Right atrium auricular region (tissue), 2 donors: ENCODE measurements at regions not wholly inside any gene's neighbourhood (a gene's known extent, or its start where the extent isn't known, plus 50 kb on each side); places are given as distances from the start of the nearest gene placed in this dataset.

Experiments
- DNase-seq: peaks from one replicate; pipeline ENCODE4 v3.0.0-alpha.2; 2019; ENCODE audit warnings: low spot score
- H3K27ac ChIP-seq, 2 donors: fragments of 200-600 bp; sonication (generic); 1 replicate in 1 of 2; 2 replicates in 1 of 2; pipeline ENCODE4 v1.5.1; 2016 to 2019
- H3K27me3 ChIP-seq, 2 donors: fragments of 200-600 bp; sonication (generic); one replicate each; pipeline versions ENCODE4 v1.5.1 to v1.6.0; 2017 to 2019
- H3K36me3 ChIP-seq: fragments of 200-600 bp; sonication (generic); one replicate; pipeline ENCODE4 v1.5.1; 2016
- H3K4me1 ChIP-seq, 2 donors: fragments of 200-600 bp; sonication (generic); one replicate each; pipeline versions ENCODE4 v1.5.1 to v1.6.0; 2017 to 2019
- H3K4me3 ChIP-seq, 2 donors: fragments of 200-600 bp; sonication (generic); 1 replicate in 1 of 2; 2 replicates in 1 of 2; pipeline ENCODE4 v1.5.1; 2017 to 2019; ENCODE audit warnings: mild to moderate bottlenecking in 1 of 2, moderate library complexity in 1 of 2
- H3K9me3 ChIP-seq, 2 donors: fragments of 200-600 bp; sonication (generic); one replicate each; pipeline ENCODE4 v1.5.1; 2019
- TF ChIP-seq, protein P1 (sequence below), 2 donors: fragments of 200-600 bp; sonication (generic); IDR thresholded peaks; one replicate each; pipeline ENCODE4 v1.5.1; 2019; ENCODE audit warnings: antibody characterized with exemption in 2 of 2

DNA sequence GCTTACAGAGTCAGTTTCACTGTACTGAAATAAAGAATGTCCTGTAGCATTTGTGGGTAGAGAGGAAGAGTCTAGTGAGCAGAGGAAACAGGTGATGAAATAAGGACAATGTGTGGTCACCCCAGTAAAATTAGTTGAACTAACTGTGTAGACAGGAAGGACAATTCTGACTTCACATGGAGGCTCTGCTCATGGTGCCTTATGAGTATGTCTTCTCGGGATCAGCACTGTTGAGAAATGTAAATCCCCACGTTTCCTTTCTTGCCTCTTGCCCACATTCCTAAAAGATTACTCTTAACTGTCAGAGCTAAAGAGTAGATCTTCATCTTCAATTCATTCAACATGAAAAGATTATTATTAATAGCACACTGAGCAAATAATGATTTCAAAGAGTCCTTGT lies 113.2 kb upstream of the FLRT2 start:
- peaks cover 0 to 4% of the 10 kb centered on the region in 2 donors for H3K4me1 ChIP-seq
- DNase-seq: no peak
- H3K36me3 ChIP-seq: no peaks in the 10 kb centered on the region
- H3K27me3 ChIP-seq: no peaks in the 10 kb centered on the region
- no peaks in the 10 kb centered on the region for H3K9me3 ChIP-seq
- no peak overlapping the region for H3K4me3 ChIP-seq
- peak overlapping the region in 1 of 2 donors; percentile 69 for H3K27ac ChIP-seq
- TF ChIP-seq, protein P1, sequence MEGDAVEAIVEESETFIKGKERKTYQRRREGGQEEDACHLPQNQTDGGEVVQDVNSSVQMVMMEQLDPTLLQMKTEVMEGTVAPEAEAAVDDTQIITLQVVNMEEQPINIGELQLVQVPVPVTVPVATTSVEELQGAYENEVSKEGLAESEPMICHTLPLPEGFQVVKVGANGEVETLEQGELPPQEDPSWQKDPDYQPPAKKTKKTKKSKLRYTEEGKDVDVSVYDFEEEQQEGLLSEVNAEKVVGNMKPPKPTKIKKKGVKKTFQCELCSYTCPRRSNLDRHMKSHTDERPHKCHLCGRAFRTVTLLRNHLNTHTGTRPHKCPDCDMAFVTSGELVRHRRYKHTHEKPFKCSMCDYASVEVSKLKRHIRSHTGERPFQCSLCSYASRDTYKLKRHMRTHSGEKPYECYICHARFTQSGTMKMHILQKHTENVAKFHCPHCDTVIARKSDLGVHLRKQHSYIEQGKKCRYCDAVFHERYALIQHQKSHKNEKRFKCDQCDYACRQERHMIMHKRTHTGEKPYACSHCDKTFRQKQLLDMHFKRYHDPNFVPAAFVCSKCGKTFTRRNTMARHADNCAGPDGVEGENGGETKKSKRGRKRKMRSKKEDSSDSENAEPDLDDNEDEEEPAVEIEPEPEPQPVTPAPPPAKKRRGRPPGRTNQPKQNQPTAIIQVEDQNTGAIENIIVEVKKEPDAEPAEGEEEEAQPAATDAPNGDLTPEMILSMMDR (IDR thresholded peaks at IDR 0.05): no peak

DNA sequence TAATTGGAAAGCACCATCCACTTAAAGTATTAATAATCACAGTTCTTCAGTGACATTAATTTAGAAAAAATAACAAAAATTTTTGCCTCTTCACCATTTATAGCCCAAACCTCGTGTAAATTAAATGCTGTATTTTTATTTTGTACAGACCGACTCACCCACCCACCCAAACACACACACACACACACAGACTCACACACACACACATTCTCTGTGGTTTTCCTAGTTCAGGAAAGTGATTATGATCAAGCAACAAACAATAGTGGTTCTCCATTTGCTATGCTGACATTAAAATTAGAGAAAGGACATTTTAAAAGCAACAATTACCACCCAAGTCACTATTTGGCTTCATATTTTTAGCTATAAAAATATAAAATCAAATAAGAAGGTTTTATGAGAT lies 112.5 kb upstream of the FLRT2 start:
- H3K4me3 ChIP-seq: no peak overlapping the region
- no peak for DNase-seq
- TF ChIP-seq, protein P1 (IDR thresholded peaks at IDR 0.05): no peak
- no peaks in the 10 kb centered on the region for H3K9me3 ChIP-seq
- no peaks in the 10 kb centered on the region for H3K36me3 ChIP-seq
- no peak overlapping the region for H3K27ac ChIP-seq
- H3K4me1 ChIP-seq: peaks cover 0 to 4% of the 10 kb centered on the region in 2 donors
- H3K27me3 ChIP-seq: no peaks in the 10 kb centered on the region

DNA sequence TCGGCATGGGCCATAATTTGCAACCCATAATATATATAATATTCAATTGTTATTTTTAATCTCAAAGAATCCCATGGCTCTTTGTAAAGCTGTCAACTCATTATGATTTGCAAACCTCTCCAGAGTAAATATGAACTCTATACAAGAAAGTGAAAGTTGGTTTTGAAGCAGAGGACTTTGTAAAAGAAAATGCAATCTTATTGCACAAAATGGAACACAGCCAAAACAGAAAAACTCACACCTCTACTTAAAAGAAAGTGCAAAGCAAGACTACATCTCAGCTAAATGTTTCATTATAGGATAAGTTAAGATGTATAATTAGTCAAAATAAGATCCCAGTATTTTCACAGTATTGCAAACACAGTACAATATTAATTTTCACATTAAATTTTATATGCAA lies 111.2 kb upstream of the FLRT2 start:
- Histone ChIP-seq H3K9me3 (no peaks in the 10 kb centered on the region), H3K4me3 (no peak overlapping the region), H3K36me3 (no peaks in the 10 kb centered on the region), H3K27ac (no peak overlapping the region), H3K27me3 (no peaks in the 10 kb centered on the region), H3K4me1 (peaks cover 0 to 4% of the 10 kb centered on the region in 2 donors)
- TF ChIP-seq, protein P1 (IDR thresholded peaks at IDR 0.05): no peak
- no peak for DNase-seq

DNA sequence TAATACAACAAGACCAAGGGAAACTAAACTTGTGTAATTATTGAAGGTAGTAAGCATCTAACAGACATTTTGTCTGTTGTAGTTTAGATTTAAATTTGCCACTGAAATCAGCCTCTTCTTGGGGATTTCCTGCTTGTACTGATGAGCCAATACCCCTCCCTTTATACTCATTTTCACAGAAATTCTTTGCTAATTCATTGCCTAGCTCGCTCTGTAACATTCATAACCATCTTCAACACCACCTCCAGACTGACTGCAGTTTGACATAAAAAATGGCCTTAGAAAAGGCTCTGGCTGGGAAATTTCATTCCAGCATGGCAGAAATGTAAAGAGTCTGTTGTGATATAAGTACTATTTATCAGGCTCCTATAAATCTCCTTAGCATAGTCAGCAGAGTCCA lies 109.7 kb upstream of the FLRT2 start:
- Histone ChIP-seq H3K4me1 (peaks cover 0 to 4% of the 10 kb centered on the region in 2 donors), H3K36me3 (no peaks in the 10 kb centered on the region), H3K9me3 (no peaks in the 10 kb centered on the region), H3K27ac (no peak overlapping the region), H3K4me3 (no peak overlapping the region), H3K27me3 (no peaks in the 10 kb centered on the region)
- no peak for DNase-seq
- TF ChIP-seq, protein P1 (IDR thresholded peaks at IDR 0.05): no peak

DNA sequence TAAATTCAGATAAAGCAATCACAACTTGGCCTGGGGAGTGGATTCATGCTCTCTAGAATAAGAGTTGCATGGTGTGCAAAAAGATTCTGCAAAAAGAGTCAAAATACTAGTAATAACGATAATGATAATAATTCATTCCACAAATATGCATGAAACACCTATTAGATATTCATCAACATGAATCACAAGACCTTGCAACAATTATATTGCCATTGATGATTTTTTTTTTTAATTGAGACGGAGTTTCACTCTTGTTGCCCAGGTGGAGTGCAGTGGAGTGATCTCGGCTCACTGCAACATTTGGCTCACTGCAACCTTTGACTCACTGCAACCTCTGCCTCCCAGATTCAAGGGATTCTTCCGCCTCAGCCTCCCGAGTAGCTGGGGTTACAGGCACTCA lies 109.2 kb upstream of the FLRT2 start:
- TF ChIP-seq, protein P1 (IDR thresholded peaks at IDR 0.05): no peak
- H3K4me1 ChIP-seq: peaks cover 0 to 4% of the 10 kb centered on the region in 2 donors
- no peaks in the 10 kb centered on the region for H3K27me3 ChIP-seq
- DNase-seq: no peak
- H3K36me3 ChIP-seq: no peaks in the 10 kb centered on the region
- no peak overlapping the region for H3K4me3 ChIP-seq
- no peak overlapping the region for H3K27ac ChIP-seq
- H3K9me3 ChIP-seq: no peaks in the 10 kb centered on the region

DNA sequence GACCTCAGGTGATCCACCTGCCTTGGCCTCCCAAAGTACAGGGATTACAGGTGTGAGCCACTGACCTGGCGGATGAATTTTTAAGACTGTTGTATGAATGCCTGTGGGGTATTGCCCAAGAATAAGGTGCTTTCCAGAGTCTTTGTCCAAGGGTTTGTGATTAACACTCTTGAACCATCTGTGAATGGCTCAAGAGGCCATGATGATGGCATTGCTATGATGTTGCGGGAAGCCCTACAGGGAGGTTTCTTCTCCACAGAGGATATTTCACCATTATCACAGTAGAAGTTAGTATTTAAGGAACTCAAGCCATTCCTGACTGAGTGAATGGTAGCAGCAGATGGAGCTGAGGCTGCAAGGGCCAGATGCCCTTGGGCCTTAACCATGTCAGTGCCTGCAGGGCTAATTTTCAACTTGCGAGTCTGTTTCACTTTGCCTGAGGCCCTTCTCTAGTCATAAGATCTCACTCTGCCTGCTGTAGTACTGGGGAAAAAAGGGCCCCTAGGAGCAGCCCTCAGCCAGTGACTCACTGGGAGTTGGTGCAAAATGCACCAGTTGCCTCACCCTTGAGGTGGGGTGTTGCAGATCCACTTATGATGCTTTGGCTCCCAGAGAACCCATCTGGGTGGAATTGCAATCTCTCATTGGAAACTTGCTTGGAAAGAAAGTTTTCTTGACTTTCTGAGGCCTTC lies 108.6 kb upstream of the FLRT2 start:
- no peaks in the 10 kb centered on the region for H3K27me3 ChIP-seq
- no peaks in the 10 kb centered on the region for H3K9me3 ChIP-seq
- no peak overlapping the region for H3K27ac ChIP-seq
- no peak for DNase-seq
- peaks cover 0 to 4% of the 10 kb centered on the region in 2 donors for H3K4me1 ChIP-seq
- H3K4me3 ChIP-seq: no peak overlapping the region
- H3K36me3 ChIP-seq: no peaks in the 10 kb centered on the region
- TF ChIP-seq, protein P1 (IDR thresholded peaks at IDR 0.05): no peak
